Ishikawa (cell line): ENCODE measurements at regions not wholly inside any gene's neighbourhood (a gene's known extent, or its start where the extent isn't known, plus 50 kb on each side); places are given as distances from the start of the nearest gene placed in this dataset.
A peak's percentile ranks its signal among the peaks of the same experiment; 100 is the strongest.

Experiments
- CEBPB ChIP-seq: IDR thresholded peaks from 2 replicates; pipeline ENCODE4 v1.6.1; 2012
- CREB1 ChIP-seq: IDR thresholded peaks from 2 replicates; pipeline ENCODE4 v1.6.1; 2012; ENCODE audit warnings: low read depth
- EGR1 ChIP-seq: IDR thresholded peaks from 2 replicates; pipeline ENCODE4 v1.6.1; 2012
- EP300 ChIP-seq: IDR thresholded peaks from 2 replicates; pipeline ENCODE4 v1.6.1; 2012; ENCODE audit warnings: borderline replicate concordance
- FOXM1 ChIP-seq: IDR thresholded peaks from 2 replicates; pipeline ENCODE4 v1.6.1; 2012; ENCODE audit warnings: low read depth, borderline replicate concordance
- NFIC ChIP-seq: IDR thresholded peaks from 2 replicates; pipeline ENCODE4 v1.6.1; 2012
- RAD21 ChIP-seq: IDR thresholded peaks from 2 replicates; pipeline ENCODE4 v1.6.1; 2012; ENCODE audit warnings: low read depth
- TAF1 ChIP-seq: IDR thresholded peaks from 2 replicates; pipeline ENCODE4 v1.6.1; 2012; ENCODE audit warnings: low read depth, mild to moderate bottlenecking
- TCF12 ChIP-seq: IDR thresholded peaks from 2 replicates; pipeline ENCODE4 v1.6.1; 2012; ENCODE audit warnings: low read depth
- TEAD4 ChIP-seq: IDR thresholded peaks from 2 replicates; pipeline ENCODE4 v1.6.1; 2012
- YY1 ChIP-seq: IDR thresholded peaks from 2 replicates; pipeline ENCODE4 v1.6.1; 2012; ENCODE audit warnings: low read depth
- ZBTB7A ChIP-seq: IDR thresholded peaks from 2 replicates; pipeline ENCODE4 v1.6.1; 2012; ENCODE audit warnings: low read depth
- TF ChIP-seq, protein P1 (sequence below): IDR thresholded peaks from 2 replicates; pipeline ENCODE4 v1.6.1; 2012
- TF ChIP-seq, protein P2 (sequence below): IDR thresholded peaks from 2 replicates; pipeline ENCODE4 v1.6.1; 2012; ENCODE audit warnings: low read depth, mild to moderate bottlenecking
- TF ChIP-seq, protein P3 (sequence below): IDR thresholded peaks from 2 replicates; pipeline ENCODE4 v1.6.1; 2012

DNA sequence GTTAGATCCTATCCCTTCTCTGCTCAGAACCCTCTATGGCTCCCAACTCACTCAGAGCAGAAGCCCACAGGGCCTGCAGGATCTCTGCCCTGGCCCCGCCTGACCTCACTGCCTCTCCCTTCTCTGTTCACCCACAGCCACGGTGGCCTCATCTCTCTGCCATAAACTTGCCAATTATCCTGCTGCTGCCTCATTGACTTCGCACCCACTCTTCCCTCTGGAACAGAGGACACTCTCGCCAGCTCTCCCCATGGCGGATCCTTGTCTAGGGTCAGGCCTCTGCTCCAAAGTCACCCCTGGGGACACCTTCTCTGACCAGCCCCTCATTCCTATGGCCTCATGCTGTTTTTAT is 86.4 kb downstream of the CEBPB start:
- TF ChIP-seq EP300 (no peak), TCF12 (no peak)

DNA sequence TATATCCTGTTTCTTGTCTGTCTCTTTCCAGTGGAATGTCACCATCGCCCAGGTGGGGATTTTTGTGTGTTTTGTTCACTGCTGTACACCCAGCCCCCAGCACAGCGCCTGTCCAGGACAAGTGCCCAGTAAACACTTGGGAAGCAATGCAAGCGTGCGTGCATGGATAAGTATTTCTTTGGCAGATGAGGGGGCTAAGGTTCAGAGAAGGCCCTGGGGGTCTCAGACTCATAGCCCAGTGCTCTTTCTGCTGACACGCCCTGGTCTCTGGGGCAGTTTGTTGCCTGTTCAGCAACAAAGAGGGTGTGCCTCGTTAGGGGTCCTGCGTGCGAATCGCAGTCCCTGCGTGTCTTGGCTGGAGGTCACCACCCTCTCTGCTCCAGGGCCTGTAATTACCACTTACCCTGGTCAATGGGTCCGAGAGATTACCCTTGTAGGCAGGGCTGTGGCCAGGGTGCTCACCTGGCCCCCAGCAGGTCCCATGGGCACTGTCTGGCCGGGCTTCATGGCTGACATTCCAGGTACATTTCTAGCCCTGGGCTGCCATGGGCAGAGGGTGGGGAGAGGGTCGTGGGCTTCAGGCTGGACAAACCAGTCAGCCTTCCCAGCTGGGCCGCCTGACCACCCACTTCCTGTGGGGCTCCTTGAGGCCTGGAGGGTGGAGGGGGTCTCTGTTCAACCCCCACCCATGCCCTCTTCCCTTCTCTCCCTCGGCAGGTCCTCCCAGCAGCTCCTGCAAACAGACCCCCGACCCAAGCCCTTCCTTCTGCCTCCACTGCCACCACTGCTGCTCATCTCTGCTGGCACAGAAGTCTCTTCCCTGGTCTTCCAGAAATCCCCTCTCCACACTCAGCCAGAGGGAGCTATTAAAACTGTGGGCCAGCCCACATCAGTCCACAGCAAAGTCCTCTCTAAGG is 87.1 kb downstream of the CEBPB start:
- TF ChIP-seq, protein P1, sequence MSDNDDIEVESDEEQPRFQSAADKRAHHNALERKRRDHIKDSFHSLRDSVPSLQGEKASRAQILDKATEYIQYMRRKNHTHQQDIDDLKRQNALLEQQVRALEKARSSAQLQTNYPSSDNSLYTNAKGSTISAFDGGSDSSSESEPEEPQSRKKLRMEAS: no peak
- TF ChIP-seq, protein P2, sequence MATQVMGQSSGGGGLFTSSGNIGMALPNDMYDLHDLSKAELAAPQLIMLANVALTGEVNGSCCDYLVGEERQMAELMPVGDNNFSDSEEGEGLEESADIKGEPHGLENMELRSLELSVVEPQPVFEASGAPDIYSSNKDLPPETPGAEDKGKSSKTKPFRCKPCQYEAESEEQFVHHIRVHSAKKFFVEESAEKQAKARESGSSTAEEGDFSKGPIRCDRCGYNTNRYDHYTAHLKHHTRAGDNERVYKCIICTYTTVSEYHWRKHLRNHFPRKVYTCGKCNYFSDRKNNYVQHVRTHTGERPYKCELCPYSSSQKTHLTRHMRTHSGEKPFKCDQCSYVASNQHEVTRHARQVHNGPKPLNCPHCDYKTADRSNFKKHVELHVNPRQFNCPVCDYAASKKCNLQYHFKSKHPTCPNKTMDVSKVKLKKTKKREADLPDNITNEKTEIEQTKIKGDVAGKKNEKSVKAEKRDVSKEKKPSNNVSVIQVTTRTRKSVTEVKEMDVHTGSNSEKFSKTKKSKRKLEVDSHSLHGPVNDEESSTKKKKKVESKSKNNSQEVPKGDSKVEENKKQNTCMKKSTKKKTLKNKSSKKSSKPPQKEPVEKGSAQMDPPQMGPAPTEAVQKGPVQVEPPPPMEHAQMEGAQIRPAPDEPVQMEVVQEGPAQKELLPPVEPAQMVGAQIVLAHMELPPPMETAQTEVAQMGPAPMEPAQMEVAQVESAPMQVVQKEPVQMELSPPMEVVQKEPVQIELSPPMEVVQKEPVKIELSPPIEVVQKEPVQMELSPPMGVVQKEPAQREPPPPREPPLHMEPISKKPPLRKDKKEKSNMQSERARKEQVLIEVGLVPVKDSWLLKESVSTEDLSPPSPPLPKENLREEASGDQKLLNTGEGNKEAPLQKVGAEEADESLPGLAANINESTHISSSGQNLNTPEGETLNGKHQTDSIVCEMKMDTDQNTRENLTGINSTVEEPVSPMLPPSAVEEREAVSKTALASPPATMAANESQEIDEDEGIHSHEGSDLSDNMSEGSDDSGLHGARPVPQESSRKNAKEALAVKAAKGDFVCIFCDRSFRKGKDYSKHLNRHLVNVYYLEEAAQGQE: no peak
- TF ChIP-seq CREB1: no peak
- no peak for TF ChIP-seq TCF12
- no peak for TF ChIP-seq FOXM1
- no peak for TF ChIP-seq CEBPB
- no peak for TF ChIP-seq YY1
- no peak for TF ChIP-seq ZBTB7A
- TF ChIP-seq NFIC: no peak
- no peak for TF ChIP-seq EP300
- TF ChIP-seq, protein P3, sequence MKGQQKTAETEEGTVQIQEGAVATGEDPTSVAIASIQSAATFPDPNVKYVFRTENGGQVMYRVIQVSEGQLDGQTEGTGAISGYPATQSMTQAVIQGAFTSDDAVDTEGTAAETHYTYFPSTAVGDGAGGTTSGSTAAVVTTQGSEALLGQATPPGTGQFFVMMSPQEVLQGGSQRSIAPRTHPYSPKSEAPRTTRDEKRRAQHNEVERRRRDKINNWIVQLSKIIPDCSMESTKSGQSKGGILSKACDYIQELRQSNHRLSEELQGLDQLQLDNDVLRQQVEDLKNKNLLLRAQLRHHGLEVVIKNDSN: no peak
- TF ChIP-seq TEAD4: no peak
- no peak for TF ChIP-seq RAD21
- no peak for TF ChIP-seq EGR1
- TF ChIP-seq TAF1: no peak

DNA sequence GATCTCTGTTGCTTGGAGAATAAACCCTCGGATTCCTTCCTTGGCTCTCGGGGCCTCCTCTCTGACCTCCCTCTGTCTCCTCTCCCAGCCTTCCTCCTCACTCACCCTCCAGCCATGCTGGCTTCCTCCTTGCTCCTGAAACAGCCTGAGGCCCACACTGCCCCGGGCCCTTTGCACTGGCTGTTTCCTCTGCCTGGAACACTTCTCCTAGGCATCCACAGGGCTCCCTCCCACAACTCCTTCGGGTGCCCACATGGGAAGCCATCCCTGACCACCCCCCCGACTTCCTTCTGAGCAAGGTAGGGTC is 87.7 kb downstream of the CEBPB start:
- TF ChIP-seq YY1: no peak
- TF ChIP-seq, protein P1: no peak
- no peak for TF ChIP-seq EP300
- TF ChIP-seq, protein P2: no peak
- no peak for TF ChIP-seq CREB1
- TF ChIP-seq TCF12: no peak
- no peak for TF ChIP-seq RAD21
- no peak for TF ChIP-seq EGR1
- no peak for TF ChIP-seq NFIC
- TF ChIP-seq, protein P3: no peak
- TF ChIP-seq TAF1: no peak
- no peak for TF ChIP-seq TEAD4

DNA sequence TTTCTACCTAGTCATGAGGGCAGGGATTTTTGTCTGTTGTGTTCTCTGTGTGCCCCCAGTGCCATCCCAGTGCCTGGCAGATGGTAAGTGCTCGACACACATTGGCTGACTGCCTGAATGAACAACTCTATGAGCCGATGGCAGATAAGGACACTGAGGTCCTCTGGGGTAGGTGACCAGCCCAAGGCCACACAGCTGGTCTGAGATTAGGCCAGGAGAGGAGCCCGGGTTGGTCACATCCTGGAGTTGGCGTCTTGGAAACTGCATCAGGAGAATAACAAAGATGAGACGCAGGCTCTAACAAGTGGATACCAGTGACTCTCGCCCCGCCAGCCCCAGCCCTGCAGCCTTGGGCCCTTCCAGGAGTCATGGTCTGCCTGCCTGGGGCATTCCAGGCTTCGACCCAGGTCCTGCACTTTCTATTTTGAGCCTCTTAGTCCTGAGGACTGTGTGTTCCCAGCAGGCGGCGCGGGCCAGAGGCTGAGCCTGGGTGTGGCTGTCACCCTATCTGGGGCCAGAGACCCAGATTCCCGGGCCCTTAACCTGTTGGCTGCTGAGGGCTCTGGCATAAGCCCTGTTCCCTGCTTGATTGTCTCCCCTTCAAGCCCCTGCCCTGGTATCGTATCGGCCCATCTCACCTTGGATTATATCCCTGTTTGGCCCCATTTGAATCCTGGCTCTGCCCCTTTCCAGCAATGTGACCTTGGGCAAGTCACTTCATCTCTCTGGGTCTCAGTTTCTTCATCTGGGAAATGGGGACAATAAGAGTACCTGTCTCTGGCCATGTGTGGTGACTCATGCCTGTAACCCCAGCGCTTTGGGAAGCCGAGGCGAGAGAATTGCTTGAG is 88.3 kb downstream of the CEBPB start:
- TF ChIP-seq EGR1 (no peak), CREB1 (no peak), TEAD4 (peak; percentile 31; the same call in 1 of the 2 replicates), RAD21 (peak; percentile 36; the same call in 1 of the 2 replicates), TCF12 (0 out of 2 replicates have a peak, but pooled peaks have one; percentile 38), ZBTB7A (no peak), FOXM1 (no peak), EP300 (no peak)
- TF ChIP-seq, protein P2: no peak
